Type B pancreatic cell (in vitro differentiated cells): ENCODE measurements at regions not wholly inside any gene's neighbourhood (a gene's known extent, or its start where the extent isn't known, plus 50 kb on each side); places are given as distances from the start of the nearest gene placed in this dataset.
A peak's percentile ranks its signal among the peaks of the same experiment; 100 is the strongest.

Source experiments
- DNase-seq: peaks from one replicate; pipeline ENCODE4 v3.0.0; 2021; ENCODE audit warnings: mixed read lengths; ENCODE audit not compliant: unreplicated experiment; ENCODE audit errors: extremely low spot score
- H3K27ac Mint-ChIP-seq: 2 replicates; pipeline ENCODE4 v1.8.0; 2021; ENCODE audit warnings: mild to moderate bottlenecking, mixed read lengths
- H3K27me3 Mint-ChIP-seq: 2 replicates; pipeline ENCODE4 v1.8.0; 2021; ENCODE audit warnings: mixed read lengths
- H3K36me3 Mint-ChIP-seq: 2 replicates; pipeline ENCODE4 v1.8.0; 2021; ENCODE audit warnings: mixed read lengths
- H3K4me1 Mint-ChIP-seq: one replicate; pipeline ENCODE4 v1.8.0; 2021; ENCODE audit warnings: mixed read lengths; ENCODE audit not compliant: unreplicated experiment
- H3K4me3 Mint-ChIP-seq: 2 replicates; pipeline ENCODE4 v1.8.0; 2021; ENCODE audit warnings: mild to moderate bottlenecking, mixed read lengths
- H3K9me3 Mint-ChIP-seq: 2 replicates; pipeline ENCODE4 v1.8.0; 2021; ENCODE audit warnings: mixed read lengths
- CTCF ChIP-seq: fragments of 200-600 bp; sonication (generic); conservative IDR thresholded peaks from 2 replicates; pipeline ENCODE4 v1.5.0; 2021; ENCODE audit warnings: antibody characterized with exemption, mild to moderate bottlenecking

GRCh38 chr7:377080-378040 lies 87.4 kb downstream of the FOXL3 start:
- no peak for TF ChIP-seq CTCF
- Mint-ChIP-seq H3K27ac (no peak overlapping the region), H3K9me3 (no peaks in the 10 kb centered on the region), H3K36me3 (no peaks in the 10 kb centered on the region), H3K4me1 (peaks cover 13% of the 10 kb centered on the region), H3K27me3 (peaks cover 23% of the 10 kb centered on the region), H3K4me3 (peak overlapping the region; percentile 34)
- DNase-seq = peak; percentile 68

- Mint-ChIP-seq H3K27ac (peak overlapping the region; percentile 75), H3K4me3 (peak overlapping the region; percentile 34), H3K9me3 (no peaks in the 10 kb centered on the region), H3K27me3 (peaks cover 25% of the 10 kb centered on the region), H3K36me3 (no peaks in the 10 kb centered on the region), H3K4me1 (peaks cover 6% of the 10 kb centered on the region)
- no peak for TF ChIP-seq CTCF
- DNase-seq = peak; percentile 52
Observed at GRCh38 chr7:378041-378420, 88.1 kb downstream of the FOXL3 start.

- TF ChIP-seq CTCF = no peak
- Mint-ChIP-seq H3K4me1 (no peaks in the 10 kb centered on the region), H3K27ac (no peak overlapping the region), H3K4me3 (no peak overlapping the region), H3K27me3 (peaks cover 32% of the 10 kb centered on the region), H3K36me3 (no peaks in the 10 kb centered on the region), H3K9me3 (peaks cover 5% of the 10 kb centered on the region)
- DNase-seq = peak; percentile 68
Observed at GRCh38 chr7:378551-379455, 88.8 kb downstream of the FOXL3 start.

- DNase-seq = peak; percentile 67
- no peak for TF ChIP-seq CTCF
- no peaks in the 10 kb centered on the region for H3K36me3 Mint-ChIP-seq
- H3K27ac Mint-ChIP-seq = no peak overlapping the region
- H3K4me1 Mint-ChIP-seq = no peaks in the 10 kb centered on the region
- H3K4me3 Mint-ChIP-seq = no peak overlapping the region
- peaks cover 12% of the 10 kb centered on the region for H3K9me3 Mint-ChIP-seq
- peaks cover 35% of the 10 kb centered on the region for H3K27me3 Mint-ChIP-seq
Observed at GRCh38 chr7:379456-380138, 89.6 kb downstream of the FOXL3 start.

GRCh38 chr7:380139-380485 lies 90.1 kb downstream of the FOXL3 start:
- H3K9me3 Mint-ChIP-seq = peaks cover 12% of the 10 kb centered on the region
- no peak overlapping the region for H3K4me3 Mint-ChIP-seq
- DNase-seq = no peak
- no peak overlapping the region for H3K27ac Mint-ChIP-seq
- TF ChIP-seq CTCF = no peak
- peaks cover 35% of the 10 kb centered on the region for H3K27me3 Mint-ChIP-seq
- H3K36me3 Mint-ChIP-seq = no peaks in the 10 kb centered on the region
- no peaks in the 10 kb centered on the region for H3K4me1 Mint-ChIP-seq
